GM18502 (cell line): ENCODE measurements at regions not wholly inside any gene's neighbourhood (a gene's known extent, or its start where the extent isn't known, plus 50 kb on each side); places are given as distances from the start of the nearest gene placed in this dataset.

Source experiments
- ATAC-seq: cut with Tn5 transposase; IDR thresholded peaks from one replicate; pipeline ENCODE4 v1.9.1; 2021; ENCODE audit warnings: mild to moderate bottlenecking; ENCODE audit not compliant: unreplicated experiment, poor library complexity

- ATAC-seq, result no peak
Measured at GRCh38 chr6:22925304-22925835, 356.0 kb downstream of the HDGFL1 start.

GRCh38 chr6:22925920-22926789 lies 356.8 kb downstream of the HDGFL1 start:
- no peak for ATAC-seq

- ATAC-seq, result no peak
Measured at GRCh38 chr6:22926790-22927354, 357.5 kb downstream of the HDGFL1 start.

- ATAC-seq, result peak; percentile 55
Measured at GRCh38 chr6:22928775-22929174, 359.4 kb downstream of the HDGFL1 start.

GRCh38 chr6:22929311-22929985 lies 360.1 kb downstream of the HDGFL1 start:
- peak; percentile 85 for ATAC-seq

- no peak for ATAC-seq
Measured at GRCh38 chr6:22940581-22941290, 371.4 kb downstream of the HDGFL1 start.

- ATAC-seq, result no peak
Measured at GRCh38 chr6:22942403-22942802, 373.0 kb downstream of the HDGFL1 start.

GRCh38 chr6:22943327-22943726 lies 374.0 kb downstream of the HDGFL1 start:
- ATAC-seq, result no peak

- no peak for ATAC-seq
Measured at GRCh38 chr6:22949967-22950366, 380.6 kb downstream of the HDGFL1 start.

- no peak for ATAC-seq
Measured at GRCh38 chr6:22952097-22952496, 382.7 kb downstream of the HDGFL1 start.

- peak; percentile 66 for ATAC-seq
Measured at GRCh38 chr6:22954749-22955385, 385.5 kb downstream of the HDGFL1 start.

GRCh38 chr6:22956029-22956681 lies 386.8 kb downstream of the HDGFL1 start:
- ATAC-seq, result no peak

- peak; percentile 73 for ATAC-seq
Measured at GRCh38 chr6:22958677-22959076, 389.3 kb downstream of the HDGFL1 start.

- no peak for ATAC-seq
Measured at GRCh38 chr6:22959571-22959970, 390.2 kb downstream of the HDGFL1 start.

- ATAC-seq, result peak; percentile 59
Measured at GRCh38 chr6:22964334-22964733, 395.0 kb downstream of the HDGFL1 start.

GRCh38 chr6:22965889-22966288 lies 396.5 kb downstream of the HDGFL1 start:
- ATAC-seq, result no peak

GRCh38 chr6:22966691-22967422 lies 397.5 kb downstream of the HDGFL1 start:
- no peak for ATAC-seq

GRCh38 chr6:22970004-22970403 lies 400.6 kb downstream of the HDGFL1 start:
- peak; percentile 60 for ATAC-seq

GRCh38 chr6:22972771-22973170 lies 403.4 kb downstream of the HDGFL1 start:
- no peak for ATAC-seq
